Astrocyte of the cerebellum (primary cell): ENCODE measurements at regions not wholly inside any gene's neighbourhood (a gene's known extent, or its start where the extent isn't known, plus 50 kb on each side); places are given as distances from the start of the nearest gene placed in this dataset.

ENCODE experiments used
- DNase-seq: peaks from one replicate; pipeline ENCODE4 v3.0.0-alpha.2; 2011; ENCODE audit warnings: low read depth
- H3K4me3 ChIP-seq: 2 replicates; pipeline ENCODE4 v1.5.1; 2011; ENCODE audit warnings: mild to moderate bottlenecking, low read depth, low read length, moderate library complexity
- in situ Hi-C: cut with HindIII; loops from 2 replicates; pipeline ENCODE4 v1.10.0; 2017; ENCODE audit warnings: low sequenced_read_pairs
- TF ChIP-seq, protein P1 (sequence below): IDR thresholded peaks from 2 replicates; pipeline ENCODE4 v1.5.1; 2012; ENCODE audit warnings: low read length, low read depth, moderate library complexity, mild to moderate bottlenecking; ENCODE audit errors: missing control alignments

DNA sequence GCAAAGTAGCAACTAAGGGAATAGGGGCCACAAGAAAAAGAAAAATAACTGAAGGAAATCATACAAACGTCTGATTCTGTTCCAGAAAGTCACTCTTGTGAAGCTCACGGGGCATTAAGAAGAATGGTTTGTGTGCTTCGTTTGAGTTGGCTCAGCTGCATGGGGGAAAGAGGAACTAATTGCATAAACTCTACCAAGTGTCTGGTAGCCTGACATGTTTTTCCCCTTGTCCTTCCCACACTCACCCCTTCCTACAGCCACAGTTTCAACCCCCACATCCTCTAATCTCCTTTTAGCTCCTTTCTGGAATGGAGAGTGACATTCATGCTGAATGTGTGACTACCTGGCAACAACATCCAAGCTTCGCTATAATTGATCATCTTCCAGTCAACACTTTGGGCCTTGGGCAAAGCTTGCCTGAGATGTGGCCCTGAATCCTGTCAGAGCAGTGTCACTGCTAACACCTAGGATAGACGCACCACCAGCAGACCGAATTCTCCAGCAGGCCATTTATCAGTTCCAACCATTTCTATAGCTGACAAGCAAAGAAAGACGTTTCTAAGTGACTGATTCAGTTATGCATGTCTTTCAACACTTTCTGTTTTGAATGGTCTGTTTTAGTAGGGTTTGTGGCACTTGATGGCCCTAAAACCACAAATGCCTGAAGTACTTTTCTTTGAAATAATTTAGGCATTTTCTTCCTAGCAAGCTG is 439.6 kb downstream of the TTLL7 start:
- TF ChIP-seq, protein P1, sequence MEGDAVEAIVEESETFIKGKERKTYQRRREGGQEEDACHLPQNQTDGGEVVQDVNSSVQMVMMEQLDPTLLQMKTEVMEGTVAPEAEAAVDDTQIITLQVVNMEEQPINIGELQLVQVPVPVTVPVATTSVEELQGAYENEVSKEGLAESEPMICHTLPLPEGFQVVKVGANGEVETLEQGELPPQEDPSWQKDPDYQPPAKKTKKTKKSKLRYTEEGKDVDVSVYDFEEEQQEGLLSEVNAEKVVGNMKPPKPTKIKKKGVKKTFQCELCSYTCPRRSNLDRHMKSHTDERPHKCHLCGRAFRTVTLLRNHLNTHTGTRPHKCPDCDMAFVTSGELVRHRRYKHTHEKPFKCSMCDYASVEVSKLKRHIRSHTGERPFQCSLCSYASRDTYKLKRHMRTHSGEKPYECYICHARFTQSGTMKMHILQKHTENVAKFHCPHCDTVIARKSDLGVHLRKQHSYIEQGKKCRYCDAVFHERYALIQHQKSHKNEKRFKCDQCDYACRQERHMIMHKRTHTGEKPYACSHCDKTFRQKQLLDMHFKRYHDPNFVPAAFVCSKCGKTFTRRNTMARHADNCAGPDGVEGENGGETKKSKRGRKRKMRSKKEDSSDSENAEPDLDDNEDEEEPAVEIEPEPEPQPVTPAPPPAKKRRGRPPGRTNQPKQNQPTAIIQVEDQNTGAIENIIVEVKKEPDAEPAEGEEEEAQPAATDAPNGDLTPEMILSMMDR, result no peak

DNA sequence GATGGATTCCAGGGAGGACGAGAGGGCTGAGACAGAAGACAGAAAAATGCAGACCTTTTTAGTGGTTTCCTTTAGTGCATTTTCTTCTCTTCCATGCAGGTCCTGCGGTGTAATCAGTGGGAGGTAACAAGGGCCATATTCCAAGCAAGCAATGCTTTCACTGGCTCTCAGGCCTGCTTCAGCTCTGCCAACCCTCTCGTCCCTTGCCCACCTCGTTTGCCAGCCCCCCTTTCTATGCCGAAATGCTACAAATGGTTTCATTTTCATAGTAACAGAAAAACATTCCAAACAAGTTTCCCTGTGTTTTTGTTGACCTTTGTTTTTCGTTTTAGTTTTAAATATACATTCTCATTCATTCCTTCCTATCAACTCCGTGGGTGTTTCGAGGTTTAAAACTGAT is 443.1 kb downstream of the TTLL7 start:
- DNase-seq, result peak; percentile 24
- H3K4me3 ChIP-seq, result no peak overlapping the region
- in situ Hi-C loops, result no loop called here
- TF ChIP-seq, protein P1, result no peak

More for the DNA sequence above, 439.6 kb downstream of the TTLL7 start:
- in situ Hi-C loops, result no loop called here
- DNase-seq, result no peak
- H3K4me3 ChIP-seq, result no peak overlapping the region

GRCh38 chr1:83554174-83554573 is 444.8 kb downstream of the TTLL7 start:
- in situ Hi-C loops, result no loop called here
- H3K4me3 ChIP-seq, result no peak overlapping the region
- TF ChIP-seq, protein P1, result no peak
- DNase-seq, result no peak

DNA sequence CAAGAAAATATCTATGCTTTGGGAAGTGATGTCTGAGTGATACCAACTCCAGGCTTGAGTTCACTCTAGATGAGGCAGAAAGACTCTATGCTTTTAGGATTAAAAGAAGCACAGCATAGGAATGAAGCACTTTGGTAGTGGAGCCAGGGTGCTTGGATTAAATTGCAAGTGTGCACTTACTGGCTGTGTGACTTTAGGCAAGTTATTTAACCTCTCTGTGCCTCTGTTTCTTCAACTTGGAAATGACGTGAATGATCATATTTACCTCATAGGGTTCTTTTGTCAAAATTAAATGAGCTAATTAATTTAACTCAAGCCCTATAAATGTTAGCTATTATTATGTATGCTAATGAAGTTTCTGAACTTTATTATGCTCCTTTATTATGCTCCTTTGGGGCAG is 446.1 kb downstream of the TTLL7 start:
- in situ Hi-C loops, result no loop called here

GRCh38 chr1:83548311-83548710 is 450.6 kb downstream of the TTLL7 start:
- no peak for DNase-seq
- H3K4me3 ChIP-seq, result no peak overlapping the region
- TF ChIP-seq, protein P1, result no peak
- in situ Hi-C loops, result no loop called here

More for the DNA sequence above, 446.1 kb downstream of the TTLL7 start:
- TF ChIP-seq, protein P1, result no peak
- no peak for DNase-seq
- no peak overlapping the region for H3K4me3 ChIP-seq

DNA sequence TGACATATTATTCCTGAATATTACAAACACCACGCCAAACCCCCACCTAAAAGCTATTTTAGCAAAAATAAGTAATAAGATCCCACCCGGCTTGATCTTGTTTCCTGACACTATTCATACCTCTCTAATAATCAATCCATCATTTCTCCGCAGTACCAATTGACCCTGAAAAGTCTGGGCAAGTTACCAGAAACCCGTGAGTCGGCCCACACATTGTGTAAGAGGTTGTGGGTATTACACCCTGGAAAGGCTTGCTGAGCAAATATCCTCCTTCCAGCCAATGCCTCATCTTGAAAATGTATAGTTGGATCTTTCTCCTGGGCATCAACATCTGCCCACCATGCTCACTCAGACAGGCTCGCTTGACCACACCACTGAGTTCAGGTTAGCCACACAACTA is 451.0 kb downstream of the TTLL7 start:
- TF ChIP-seq, protein P1, result no peak
- in situ Hi-C loops, result no loop called here
- no peak overlapping the region for H3K4me3 ChIP-seq
- DNase-seq, result peak; percentile 60
